Activated T-helper 1 cell treated with anti-CD3 and anti-CD28 coated beads, Interleukin-12 subunit alpha, Interleukin-12 subunit beta, Interleukin-2, Interleukin-4 antibody, amounts not matched to agents 30 ng/mL and 10 ng/mL and 1 ng/mL, durations not matched to agents 14 hours and 24 hours and 36 hours (primary cell): ENCODE measurements at regions not wholly inside any gene's neighbourhood (a gene's known extent, or its start where the extent isn't known, plus 50 kb on each side); places are given as distances from the start of the nearest gene placed in this dataset.
A peak's percentile ranks its signal among the peaks of the same experiment; 100 is the strongest.
"Not testable (repeated sequence)": the region's sequence is repeated elsewhere in the genome, so short reads cannot be mapped to it uniquely, and the experiment has no call there.

Experiments
- DNase-seq: peaks from one replicate; pipeline ENCODE4 v3.0.0; 2021; ENCODE audit warnings: low spot score
- H3K27ac Mint-ChIP-seq: one replicate; pipeline ENCODE4 v1.8.0; 2021; ENCODE audit warnings: mild to moderate bottlenecking, mixed read lengths
- H3K27me3 Mint-ChIP-seq: one replicate; pipeline ENCODE4 v1.8.0; 2022; ENCODE audit warnings: mild to moderate bottlenecking, moderate library complexity, mixed read lengths; ENCODE audit not compliant: insufficient read depth
- H3K36me3 Mint-ChIP-seq: one replicate; pipeline ENCODE4 v1.8.0; 2021; ENCODE audit warnings: low read depth, mixed read lengths
- H3K4me1 Mint-ChIP-seq: one replicate; pipeline ENCODE4 v1.8.0; 2021; ENCODE audit warnings: low read depth, mixed read lengths
- H3K4me3 Mint-ChIP-seq: one replicate; pipeline ENCODE4 v1.8.0; 2021; ENCODE audit warnings: mild to moderate bottlenecking, moderate library complexity, mixed read lengths
- H3K9me3 Mint-ChIP-seq: one replicate; pipeline ENCODE4 v1.8.0; 2021; ENCODE audit warnings: mixed read lengths
- intact Hi-C: fragments of 100-400 bp; cut with micrococcal nuclease; formaldehyde crosslinking; loops from one replicate; pipeline ENCODE4 v1.15.1; 2024

DNA sequence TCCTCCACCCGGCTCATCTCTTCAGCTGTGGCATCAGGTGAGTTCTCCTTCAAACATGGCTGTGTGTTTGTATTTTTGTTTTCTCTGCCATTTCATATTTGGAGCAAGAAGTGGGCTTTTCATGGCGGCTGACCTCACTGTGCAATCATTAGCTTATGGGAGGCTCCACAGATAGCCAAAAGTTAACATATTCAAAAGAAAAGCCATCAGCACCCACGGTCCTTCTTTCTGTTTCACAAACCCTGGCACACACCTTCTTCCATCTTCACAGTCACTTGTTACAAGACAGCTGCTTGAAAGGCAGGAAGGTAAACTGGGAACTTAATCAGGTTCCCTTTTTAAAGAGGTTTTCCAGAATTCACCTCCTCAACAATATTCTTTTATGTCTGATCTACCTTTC lies 69.3 kb upstream of the ATP12A start:
- intact Hi-C loops, result no loop called here
- Mint-ChIP-seq H3K9me3 (no peaks in the 10 kb centered on the region), H3K27ac (no peak overlapping the region), H3K36me3 (no peaks in the 10 kb centered on the region), H3K27me3 (no peaks in the 10 kb centered on the region), H3K4me3 (no peak overlapping the region), H3K4me1 (peaks cover 33% of the 10 kb centered on the region)
- DNase-seq, result no peak

DNA sequence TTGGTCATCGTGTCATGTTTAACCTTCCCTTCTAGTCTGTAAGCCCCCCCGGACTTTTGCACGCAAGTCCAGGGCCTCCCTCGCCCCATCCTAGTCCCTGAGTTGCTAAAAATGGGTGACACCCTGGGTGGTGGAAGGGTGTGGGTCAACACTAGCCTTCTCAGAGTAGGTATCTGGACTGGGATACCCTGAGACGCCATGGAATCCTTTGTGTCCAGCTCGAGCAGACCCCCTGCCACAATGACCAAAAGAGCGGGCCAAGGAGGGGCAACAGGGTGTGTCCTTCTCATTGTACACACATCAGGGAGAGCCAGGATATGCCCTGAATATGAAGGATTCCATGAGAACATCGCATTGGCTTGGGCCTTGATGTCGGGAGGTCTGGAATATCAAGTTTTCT lies 67.5 kb upstream of the ATP12A start:
- Mint-ChIP-seq H3K9me3 (no peaks in the 10 kb centered on the region), H3K36me3 (no peaks in the 10 kb centered on the region), H3K4me3 (no peak overlapping the region), H3K27ac (no peak overlapping the region), H3K27me3 (no peaks in the 10 kb centered on the region), H3K4me1 (peaks cover 34% of the 10 kb centered on the region)
- DNase-seq, result no peak
- intact Hi-C loops, result no loop called here

DNA sequence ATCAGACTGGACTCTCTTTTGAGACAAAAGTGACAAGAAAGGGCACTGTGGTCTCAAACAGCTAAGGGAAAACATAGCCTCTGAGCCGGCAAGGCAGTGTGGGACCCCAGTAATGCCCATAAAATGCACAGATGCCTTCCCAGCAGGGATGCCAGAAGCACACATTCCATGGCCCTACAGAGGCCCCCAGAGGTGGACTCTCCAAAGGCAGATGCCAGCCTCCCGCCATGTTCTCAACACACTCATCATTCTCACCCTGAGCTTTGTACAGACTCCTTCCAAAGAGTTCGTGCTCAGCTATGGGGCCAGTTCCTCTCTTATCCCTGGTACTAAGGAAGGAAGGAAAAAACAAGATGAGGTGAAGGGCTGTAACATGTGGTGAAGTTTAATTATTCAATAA lies 67.1 kb upstream of the ATP12A start:
- Mint-ChIP-seq H3K27me3 (no peaks in the 10 kb centered on the region), H3K4me1 (peaks cover 38% of the 10 kb centered on the region), H3K9me3 (no peaks in the 10 kb centered on the region), H3K36me3 (no peaks in the 10 kb centered on the region), H3K4me3 (no peak overlapping the region), H3K27ac (no peak overlapping the region)
- DNase-seq, result no peak
- intact Hi-C loops, result no loop called here

DNA sequence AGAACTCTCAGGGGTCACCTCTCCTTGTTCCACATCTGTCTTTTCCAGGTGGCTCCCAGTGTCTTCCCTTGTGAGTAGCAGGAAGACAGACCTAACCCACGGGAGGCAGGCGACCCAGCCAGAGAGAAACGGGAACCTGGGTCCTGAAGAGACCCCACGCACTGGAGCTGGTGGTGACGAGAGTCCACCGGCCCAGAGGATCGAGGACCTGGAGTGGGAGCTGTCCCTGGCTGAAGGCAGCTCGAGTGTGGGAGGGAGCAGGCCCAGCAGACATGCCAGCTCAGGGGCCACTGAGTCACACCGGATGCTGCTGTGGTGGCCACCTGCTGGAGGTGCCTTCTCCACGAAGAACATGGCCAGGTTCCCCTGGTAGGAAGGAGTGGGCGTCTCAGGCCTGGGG lies 66.5 kb upstream of the ATP12A start:
- Mint-ChIP-seq H3K4me1 (peaks cover 45% of the 10 kb centered on the region), H3K36me3 (no peaks in the 10 kb centered on the region), H3K4me3 (no peak overlapping the region), H3K27ac (no peak overlapping the region), H3K9me3 (no peaks in the 10 kb centered on the region), H3K27me3 (no peaks in the 10 kb centered on the region)
- no peak for DNase-seq
- intact Hi-C loops, result no loop called here

DNA sequence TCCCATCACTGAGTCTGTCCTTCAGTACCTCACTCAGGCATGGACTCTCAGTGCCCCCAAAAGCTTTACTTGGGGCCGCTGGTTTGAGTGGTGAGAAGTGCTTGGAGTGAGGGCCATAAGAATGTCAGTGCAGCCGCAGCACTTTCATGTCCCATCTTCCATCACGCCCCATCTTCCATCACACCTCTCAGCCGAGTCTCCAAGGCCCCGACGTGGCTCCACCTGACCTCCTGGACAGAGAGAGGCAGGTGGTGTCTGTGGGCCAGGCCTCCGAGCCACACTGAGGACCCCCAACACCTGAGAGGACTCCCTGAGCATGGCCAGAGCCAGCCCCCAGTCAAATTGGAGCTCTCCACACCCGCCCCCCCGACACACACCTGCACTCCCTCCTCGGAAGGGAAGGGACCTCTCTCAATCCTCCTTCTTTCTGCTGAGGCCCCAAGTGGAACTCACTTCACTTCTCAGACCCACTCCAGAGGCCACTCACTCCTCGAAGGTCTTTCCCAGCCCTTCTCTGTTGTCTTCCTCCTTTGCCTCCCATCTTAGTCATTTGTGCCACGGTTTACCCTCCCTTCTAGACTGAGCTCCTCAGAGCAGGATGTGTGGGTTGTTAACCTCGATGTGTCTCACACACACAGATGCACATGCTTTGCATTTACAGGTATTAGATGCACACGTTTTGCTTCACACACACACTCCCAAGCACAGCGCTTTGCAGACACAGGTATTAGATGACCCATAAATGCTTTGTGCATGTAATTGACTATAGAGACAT lies 65.7 kb upstream of the ATP12A start:
- no peak for DNase-seq
- H3K9me3 Mint-ChIP-seq, result no peaks in the 10 kb centered on the region
- intact Hi-C loops, result no loop called here
- H3K27me3 Mint-ChIP-seq, result no peaks in the 10 kb centered on the region
- peak overlapping the region; percentile 9 for H3K27ac Mint-ChIP-seq
- no peak overlapping the region for H3K4me3 Mint-ChIP-seq
- peaks cover 49% of the 10 kb centered on the region for H3K4me1 Mint-ChIP-seq
- no peaks in the 10 kb centered on the region for H3K36me3 Mint-ChIP-seq

DNA sequence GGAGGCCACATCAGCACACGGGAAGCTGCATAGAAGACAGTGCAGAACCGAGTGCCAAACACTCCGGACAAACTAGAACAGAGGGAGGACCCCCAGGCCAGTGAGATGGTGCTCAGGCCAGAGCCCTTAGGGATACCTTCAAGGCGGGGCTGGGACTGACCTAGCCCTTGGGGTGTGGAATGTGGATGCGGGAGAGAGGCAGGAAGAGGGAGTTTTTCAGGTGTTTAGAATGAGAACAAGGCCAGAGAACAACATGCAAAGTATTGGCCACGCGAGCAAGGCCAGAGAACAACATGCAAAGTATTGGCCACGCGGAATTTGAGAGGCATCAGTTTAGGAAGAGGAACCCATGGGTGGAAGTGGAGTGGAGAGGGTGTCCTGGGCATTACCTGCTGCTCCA lies 65.1 kb upstream of the ATP12A start:
- Mint-ChIP-seq H3K36me3 (no peaks in the 10 kb centered on the region), H3K4me1 (peaks cover 46% of the 10 kb centered on the region), H3K9me3 (no peaks in the 10 kb centered on the region), H3K27me3 (no peaks in the 10 kb centered on the region), H3K4me3 (no peak overlapping the region), H3K27ac (peak overlapping the region; percentile 9)
- DNase-seq, result no peak
- intact Hi-C loops, result no loop called here

DNA sequence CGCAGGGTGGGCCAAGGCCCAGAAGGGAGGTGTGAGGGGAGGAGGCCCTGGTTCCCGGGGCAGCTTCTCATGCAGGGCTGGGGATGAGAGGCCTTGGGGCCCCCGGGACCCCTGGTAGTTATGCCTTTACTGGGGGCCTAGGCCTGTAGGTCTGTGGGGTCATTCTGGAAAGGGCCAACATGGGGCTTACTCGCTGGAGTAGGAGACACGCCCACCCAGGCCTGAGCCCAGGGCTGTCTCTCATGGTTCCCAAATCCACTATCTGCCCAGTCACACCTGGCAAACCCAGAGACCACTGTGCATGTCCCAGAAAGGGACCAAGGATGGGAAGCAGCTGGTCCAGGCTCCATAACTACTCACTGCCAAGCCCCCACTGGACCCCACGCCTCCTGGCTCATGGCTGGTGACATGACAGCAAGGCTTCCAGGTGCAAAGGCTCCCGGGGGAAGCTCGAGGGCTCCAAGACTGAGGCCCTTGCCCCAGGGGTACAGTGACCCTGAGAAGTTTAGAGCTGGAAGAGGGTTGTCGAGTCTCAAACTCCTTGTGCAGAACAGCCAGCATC lies 64.2 kb upstream of the ATP12A start:
- H3K27ac Mint-ChIP-seq, result no peak overlapping the region
- H3K4me3 Mint-ChIP-seq, result no peak overlapping the region
- DNase-seq, result no peak
- intact Hi-C loops, result no loop called here
- peaks cover 42% of the 10 kb centered on the region for H3K4me1 Mint-ChIP-seq
- no peaks in the 10 kb centered on the region for H3K9me3 Mint-ChIP-seq
- H3K36me3 Mint-ChIP-seq, result peaks cover 2% of the 10 kb centered on the region
- H3K27me3 Mint-ChIP-seq, result no peaks in the 10 kb centered on the region

DNA sequence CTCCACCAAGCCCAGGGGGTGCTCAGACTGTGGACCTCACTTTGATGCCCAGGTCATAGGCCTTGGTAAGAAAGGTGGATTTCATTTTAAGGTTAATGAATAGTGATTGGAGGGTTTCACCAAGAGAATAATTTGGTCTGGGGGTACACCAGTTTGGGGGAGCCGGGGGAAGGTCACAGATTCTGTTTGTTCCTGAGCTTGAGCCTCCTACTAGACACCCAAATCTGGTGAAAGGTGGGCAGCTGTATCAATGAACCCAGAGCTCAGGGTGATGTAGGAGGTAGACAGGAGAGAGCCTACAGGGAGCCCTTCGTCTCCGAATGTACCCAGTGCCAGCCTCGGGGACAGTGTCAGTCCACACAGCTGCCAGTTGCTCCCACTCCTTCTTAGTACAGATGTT lies 63.7 kb upstream of the ATP12A start:
- no peaks in the 10 kb centered on the region for H3K27me3 Mint-ChIP-seq
- peaks cover 37% of the 10 kb centered on the region for H3K4me1 Mint-ChIP-seq
- intact Hi-C loops, result no loop called here
- no peak overlapping the region for H3K4me3 Mint-ChIP-seq
- no peak overlapping the region for H3K27ac Mint-ChIP-seq
- peaks cover 2% of the 10 kb centered on the region for H3K36me3 Mint-ChIP-seq
- no peaks in the 10 kb centered on the region for H3K9me3 Mint-ChIP-seq
- no peak for DNase-seq

DNA sequence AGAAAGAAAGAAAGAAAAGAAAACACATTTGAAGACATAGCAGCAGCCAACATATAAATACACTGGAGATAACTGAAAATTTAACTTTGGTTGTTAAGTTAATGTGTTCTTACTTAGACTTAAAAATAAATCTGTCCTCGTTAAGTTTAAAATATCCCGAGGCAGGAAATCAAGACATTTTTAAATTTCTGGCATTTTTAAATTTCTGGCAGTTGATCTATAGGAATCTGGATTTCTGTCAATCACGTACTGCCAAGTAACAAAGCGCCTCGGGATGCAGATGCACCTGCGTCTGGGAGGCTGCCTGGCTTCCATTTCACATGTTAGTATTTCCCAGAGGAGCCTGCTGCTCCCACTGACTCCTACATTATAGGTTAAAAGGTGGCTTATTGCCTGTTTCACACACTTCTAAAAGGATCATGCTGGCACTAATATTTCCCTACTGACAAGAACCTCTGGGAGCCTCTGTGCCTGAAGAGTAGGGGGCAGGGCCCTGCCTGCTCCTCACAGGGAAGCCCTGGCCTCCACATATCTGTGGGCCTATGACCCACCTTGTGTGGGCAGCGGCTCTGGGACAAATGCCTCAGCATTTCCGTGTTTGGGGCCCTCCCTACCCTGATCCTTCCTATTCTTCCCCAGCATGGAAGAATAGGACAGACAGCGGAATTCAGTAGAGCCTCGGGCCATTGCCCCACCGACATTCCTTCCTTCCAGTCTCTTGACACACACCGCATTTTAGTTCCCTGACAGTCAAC lies 62.8 kb upstream of the ATP12A start:
- H3K27ac Mint-ChIP-seq, result peak overlapping the region; percentile 38
- H3K4me1 Mint-ChIP-seq, result peaks cover 34% of the 10 kb centered on the region
- no peaks in the 10 kb centered on the region for H3K9me3 Mint-ChIP-seq
- H3K27me3 Mint-ChIP-seq, result no peaks in the 10 kb centered on the region
- no peak for DNase-seq
- H3K4me3 Mint-ChIP-seq, result no peak overlapping the region
- H3K36me3 Mint-ChIP-seq, result peaks cover 2% of the 10 kb centered on the region
- intact Hi-C loops, result loop anchor here (2.0 kb wide), 1 partner anchor 19 kb away; no protein-coding TSS in a partner anchor

DNA sequence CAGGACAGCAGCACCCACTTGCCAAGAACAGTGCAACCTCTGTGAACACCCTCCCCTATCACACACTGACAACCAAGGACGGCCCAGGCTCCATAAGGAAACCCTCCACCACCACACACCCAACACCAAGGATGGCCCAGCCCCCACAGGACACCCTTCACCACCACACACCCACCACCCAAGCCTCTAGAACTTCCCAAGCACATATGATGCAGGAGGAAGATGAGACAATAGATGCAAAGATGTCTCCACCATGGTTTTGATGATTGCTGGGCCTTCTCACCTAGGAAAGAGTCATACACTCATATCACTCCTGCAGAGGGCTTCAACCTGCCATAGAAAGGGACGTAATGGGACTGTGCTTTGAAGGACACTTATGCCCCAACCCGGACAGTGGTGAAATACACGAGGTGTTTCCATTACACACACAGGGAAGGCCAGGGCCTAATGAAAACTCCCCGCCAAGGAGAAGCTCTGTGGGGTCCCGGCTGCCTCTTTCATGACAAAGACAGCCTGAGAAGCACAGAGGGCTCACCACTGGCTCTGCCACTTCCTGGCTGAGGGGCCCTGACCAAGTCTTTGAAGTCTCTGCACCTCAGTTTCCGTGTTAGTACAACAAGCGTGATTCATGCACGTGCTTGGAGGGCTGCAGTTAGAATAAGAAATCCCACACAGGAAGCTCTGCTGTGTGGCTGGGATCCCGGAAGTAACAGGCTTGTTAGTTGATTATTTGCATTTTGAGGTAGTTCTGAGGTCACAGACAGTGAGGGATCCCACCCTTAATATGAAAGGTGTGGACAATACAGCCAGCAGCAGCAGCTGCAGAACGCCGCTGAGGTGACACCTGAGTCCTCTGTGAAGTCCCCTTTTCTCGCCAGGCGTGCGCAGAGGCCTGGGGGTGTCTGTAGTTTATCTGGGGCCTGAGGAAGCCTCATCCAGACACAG lies 61.9 kb upstream of the ATP12A start:
- H3K9me3 Mint-ChIP-seq, result no peaks in the 10 kb centered on the region
- intact Hi-C loops, result loop anchor here (2.0 kb wide), 1 partner anchor 19 kb away; no protein-coding TSS in a partner anchor

DNA sequence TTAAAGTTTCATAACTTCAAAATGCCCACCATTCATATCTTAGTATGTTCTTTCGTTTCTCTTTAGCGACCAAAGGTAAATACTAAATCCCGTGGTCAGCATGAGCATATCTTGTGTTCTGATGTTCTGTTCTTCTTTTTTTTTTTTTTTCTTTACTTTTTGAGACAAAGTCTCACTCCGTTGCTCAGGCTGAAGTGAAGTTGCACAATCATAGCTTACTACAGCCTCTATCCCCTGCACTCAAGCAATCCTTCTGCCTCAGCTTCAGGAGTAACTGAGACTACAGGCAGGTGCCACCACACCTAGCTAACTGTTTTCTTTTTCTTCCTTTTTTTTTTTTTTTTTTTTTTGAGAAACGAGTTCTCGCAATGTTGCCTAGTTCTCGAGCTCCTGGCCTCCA lies 60.9 kb upstream of the ATP12A start:
- Mint-ChIP-seq H3K27ac (peak overlapping the region; percentile 44), H3K36me3 (peaks cover 2% of the 10 kb centered on the region), H3K4me1 (peaks cover 33% of the 10 kb centered on the region), H3K9me3 (no peaks in the 10 kb centered on the region), H3K27me3 (no peaks in the 10 kb centered on the region), H3K4me3 (no peak overlapping the region)
- intact Hi-C loops, result loop anchor here (2.0 kb wide), 1 partner anchor 20 kb away; no protein-coding TSS in a partner anchor
- no peak for DNase-seq

More for the DNA sequence above, 61.9 kb upstream of the ATP12A start:
- peaks cover 34% of the 10 kb centered on the region for H3K4me1 Mint-ChIP-seq
- H3K27ac Mint-ChIP-seq, result peak overlapping the region; percentile 59
- peak; percentile 34 for DNase-seq
- H3K4me3 Mint-ChIP-seq, result peak overlapping the region; percentile 2
- H3K36me3 Mint-ChIP-seq, result peaks cover 2% of the 10 kb centered on the region
- H3K27me3 Mint-ChIP-seq, result no peaks in the 10 kb centered on the region

DNA sequence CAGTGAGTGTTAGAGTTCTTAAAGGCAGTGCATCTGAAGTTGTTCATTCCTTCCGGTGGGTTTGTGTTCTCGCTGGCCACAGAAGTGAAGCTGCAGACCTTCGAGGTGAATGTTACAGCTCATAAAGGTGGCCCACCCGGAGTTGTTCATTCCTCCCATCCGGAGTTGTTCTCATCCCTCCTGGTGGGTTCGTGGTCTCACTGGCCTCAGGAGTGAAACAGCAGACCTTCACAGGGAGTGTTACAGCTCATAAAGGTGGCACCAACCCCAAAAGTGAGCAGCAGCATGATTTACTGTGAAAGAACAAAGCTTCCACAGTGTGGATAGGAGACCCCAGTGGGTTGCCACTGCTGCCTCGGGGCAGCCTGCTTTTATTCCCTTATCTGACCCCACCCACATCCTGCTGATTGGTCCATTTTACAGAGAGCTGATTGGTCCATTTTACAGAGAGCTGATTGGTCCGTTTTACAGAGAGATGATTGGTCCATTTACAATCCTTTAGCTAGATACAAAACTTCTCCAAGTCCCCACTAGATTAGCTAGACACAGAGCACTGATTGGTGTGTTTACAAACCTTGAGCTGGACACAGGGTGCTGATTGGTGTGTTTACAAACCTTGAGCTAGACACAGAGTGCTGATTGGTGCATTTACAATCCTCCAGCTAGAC lies 57.6 kb upstream of the ATP12A start:
- intact Hi-C loops, H3K36me3 Mint-ChIP-seq, DNase-seq, H3K4me3 Mint-ChIP-seq, H3K27me3 Mint-ChIP-seq, H3K9me3 Mint-ChIP-seq, H3K27ac Mint-ChIP-seq: not testable (repeated sequence)
- H3K4me1 Mint-ChIP-seq, result peaks cover 48% of the 10 kb centered on the region
